SK-N-SH (cell line): ENCODE measurements at regions not wholly inside any gene's neighbourhood (a gene's known extent, or its start where the extent isn't known, plus 50 kb on each side); places are given as distances from the start of the nearest gene placed in this dataset.

Experiments
- CTCF ChIA-PET: fragments of 300-600, 350-600 bp; formaldehyde crosslinking; extraction: SDS; loops from one replicate; lab custom pipeline; 2021; lab: Yijun Ruan, JAX
- POLR2A ChIA-PET: fragments of 350-600 bp; sonication (Branson Sonifier 250); formaldehyde crosslinking; extraction: SDS; loops from one replicate; lab custom pipeline; 2020; ENCODE audit warnings: antibody characterized with exemption, inconsistent platforms; lab: Yijun Ruan, JAX
- DNase-seq: peaks from one replicate; pipeline ENCODE4 v3.0.0; 2012
- H2AFZ ChIP-seq: fragments of 200-600 bp; sonication (generic); 2 replicates; pipeline ENCODE4 v1.8.1; 2016; ENCODE audit warnings: antibody characterized with exemption, mild to moderate bottlenecking, low read depth
- H3F3A ChIP-seq: fragments of 200-600 bp; sonication (generic); replicated peaks from 2 replicates; pipeline ENCODE3; 2016; ENCODE audit warnings: antibody characterized with exemption, mild to moderate bottlenecking; ENCODE audit not compliant: insufficient read depth
- H3K27ac ChIP-seq, 2 experiments: fragments of 200-500 bp in 1 of 2; fragments of 200-600 bp in 1 of 2; sonication (Bioruptor generic) in 1 of 2; sonication (generic), shearing (Covaris generic) in 1 of 2; 2 replicates each; pipeline versions ENCODE4 v1.5.1 to v1.6.1; 2014 to 2016; ENCODE audit warnings: low read depth in 2 of 2, inconsistent platforms in 1 of 2, low read length in 1 of 2, mild to moderate bottlenecking in 1 of 2, mixed read lengths in 1 of 2
- H3K27me3 ChIP-seq: fragments of 200-600 bp; sonication (generic), shearing (Covaris generic); 2 replicates; pipeline ENCODE4 v1.6.1; 2016; ENCODE audit warnings: mixed run types; ENCODE audit not compliant: insufficient read depth
- H3K36me3 ChIP-seq, 2 experiments: fragments of 200-500 bp in 1 of 2; fragments of 200-600 bp in 1 of 2; sonication (Bioruptor generic) in 1 of 2; sonication (generic) in 1 of 2; replicated peaks in 1 of 2; 2 replicates each; pipeline versions ENCODE3 to v1.5.1; 2014 to 2016; ENCODE audit warnings: low read length in 1 of 2, mild to moderate bottlenecking in 1 of 2; ENCODE audit not compliant: insufficient read depth in 2 of 2, control insufficient read depth in 1 of 2
- H3K4me1 ChIP-seq, 2 experiments: fragments of 200-500 bp in 1 of 2; fragments of 200-600 bp in 1 of 2; sonication (Bioruptor generic) in 1 of 2; sonication (generic), shearing (Covaris generic) in 1 of 2; 2 replicates each; pipeline versions ENCODE4 v1.5.1 to v1.6.1; 2014 to 2016; ENCODE audit warnings: low read depth in 1 of 2, low read length in 1 of 2, mixed run types in 1 of 2; ENCODE audit not compliant: insufficient read depth in 2 of 2, control insufficient read depth in 1 of 2
- H3K4me2 ChIP-seq: fragments of 200-600 bp; sonication (generic), shearing (Covaris generic); 2 replicates; pipeline ENCODE4 v1.6.1; 2017; ENCODE audit warnings: mixed run types
- H3K4me3 ChIP-seq, 2 experiments: fragments of 200-500 bp in 1 of 2; fragments of 200-600 bp in 1 of 2; sonication (Bioruptor generic) in 1 of 2; sonication (generic), shearing (Covaris generic) in 1 of 2; 2 replicates each; pipeline versions ENCODE4 v1.5.1 to v1.8.1; 2014 to 2016; ENCODE audit warnings: low read depth in 2 of 2, inconsistent platforms in 1 of 2, low read length in 1 of 2, mild to moderate bottlenecking in 1 of 2, mixed read lengths in 1 of 2, moderate library complexity in 1 of 2
- H3K79me2 ChIP-seq: fragments of 200-600 bp; sonication (generic); 2 replicates; pipeline ENCODE4 v1.8.1; 2017; ENCODE audit warnings: mild to moderate bottlenecking; ENCODE audit not compliant: insufficient read depth
- H3K9ac ChIP-seq: fragments of 200-600 bp; sonication (generic); 2 replicates; pipeline ENCODE4 v1.6.1; 2017; ENCODE audit warnings: mixed run types
- H3K9me2 ChIP-seq: fragments of 200-600 bp; sonication (generic); 2 replicates; pipeline ENCODE4 v1.6.1; 2017; ENCODE audit warnings: mixed run types
- H3K9me3 ChIP-seq: fragments of 200-600 bp; sonication (generic); 2 replicates; pipeline ENCODE4 v1.6.1; 2017; ENCODE audit warnings: mixed run types, mild to moderate bottlenecking, moderate library complexity
- H4K20me1 ChIP-seq: fragments of 200-600 bp; sonication (generic); 2 replicates; pipeline ENCODE4 v1.6.1; 2017; ENCODE audit warnings: mild to moderate bottlenecking, mixed run types; ENCODE audit not compliant: insufficient read depth
- CHD2 ChIP-seq: fragments of 150-350 bp; IDR thresholded peaks from 2 replicates; pipeline ENCODE4 v1.6.1; 2018; ENCODE audit warnings: low read length; ENCODE audit not compliant: partially characterized antibody
- ELF1 ChIP-seq: IDR thresholded peaks from 2 replicates; pipeline ENCODE4 v1.4.0; 2012
- EZH2phosphoT487 ChIP-seq: fragments of 200-600 bp; sonication (generic); IDR thresholded peaks from 2 replicates; pipeline ENCODE4 v1.6.1; 2017; ENCODE audit warnings: low read depth, mixed run types, mild to moderate bottlenecking, antibody characterized with exemption, moderate library complexity, borderline replicate concordance
- FOSL2 ChIP-seq: IDR thresholded peaks from 2 replicates; pipeline ENCODE4 v1.4.0; 2012; ENCODE audit warnings: low read depth, mild to moderate bottlenecking, moderate library complexity, borderline replicate concordance
- GABPA ChIP-seq: IDR thresholded peaks from 2 replicates; pipeline ENCODE4 v1.4.0; 2012; ENCODE audit warnings: low read depth, mild to moderate bottlenecking
- JUND ChIP-seq: IDR thresholded peaks from 2 replicates; pipeline ENCODE4 v1.4.0; 2012
- MEF2A ChIP-seq: IDR thresholded peaks from 2 replicates; pipeline ENCODE4 v1.4.0; 2012; ENCODE audit warnings: low read depth, borderline replicate concordance
- NRF1 ChIP-seq: IDR thresholded peaks from 2 replicates; pipeline ENCODE4 v1.6.1; 2012; ENCODE audit warnings: low read depth, mild to moderate bottlenecking, low read length
- RAD21 ChIP-seq: IDR thresholded peaks from 2 replicates; pipeline ENCODE4 v1.6.1; 2012; ENCODE audit warnings: mild to moderate bottlenecking, low read length
- RCOR1 ChIP-seq: fragments of 150-350 bp; IDR thresholded peaks from 2 replicates; pipeline ENCODE4 v1.6.1; 2017; ENCODE audit warnings: antibody characterized with exemption, low read length
- RXRA ChIP-seq: IDR thresholded peaks from 2 replicates; pipeline ENCODE4 v1.4.0; 2012; ENCODE audit warnings: low read depth, mild to moderate bottlenecking, borderline replicate concordance
- SIN3A ChIP-seq: IDR thresholded peaks from 2 replicates; pipeline ENCODE4 v1.6.1; 2012; ENCODE audit warnings: low read depth, mild to moderate bottlenecking, low read length, moderate library complexity, borderline replicate concordance
- YY1 ChIP-seq: IDR thresholded peaks from 2 replicates; pipeline ENCODE4 v1.4.0; 2012; ENCODE audit warnings: low read depth, mild to moderate bottlenecking
- WGBS: methylation state at CpG from one replicate; pipeline ENCODE4 v1.1.6; 2017; ENCODE audit warnings: low lambda C conversion rate; 5-methylcytosine and 5-hydroxymethylcytosine counted together
- TF ChIP-seq, protein P1 (sequence below): IDR thresholded peaks from 2 replicates; pipeline ENCODE4; 2012
- TF ChIP-seq, protein P2 (sequence below): IDR thresholded peaks from 2 replicates; pipeline ENCODE4 v1.6.1; 2012; ENCODE audit warnings: mild to moderate bottlenecking, low read depth, low read length, moderate library complexity
- TF ChIP-seq, protein P3 (sequence below): fragments of 150-350 bp; IDR thresholded peaks from 2 replicates; pipeline ENCODE4 v1.6.1; 2016; ENCODE audit warnings: mild to moderate bottlenecking, low read depth, low read length

GRCh38 chr13:80690208-80690607 is 349.3 kb upstream of the SPRY2 start:
- H2AFZ ChIP-seq = no peak overlapping the region
- CTCF ChIA-PET = no interaction called here
- no peaks in the 10 kb centered on the region for H4K20me1 ChIP-seq
- no peaks in the 10 kb centered on the region for H3K4me1 ChIP-seq
- WGBS = 23% methylated on average over 3 of the region's 3 CpGs
- H3K9me3 ChIP-seq = 0 out of 2 replicates have a peak, but pooled peaks cover 6% of the 10 kb centered on the region
- POLR2A ChIA-PET = no interaction called here
- no peak overlapping the region for H3K27ac ChIP-seq
- no peak overlapping the region for H3K4me3 ChIP-seq
- H3K27me3 ChIP-seq = no peaks in the 10 kb centered on the region
- no peaks in the 10 kb centered on the region for H3K36me3 ChIP-seq
- H3K4me2 ChIP-seq = no peak overlapping the region
- H3K79me2 ChIP-seq = no peaks in the 10 kb centered on the region
- no peak for TF ChIP-seq JUND
- no peak for TF ChIP-seq ELF1
- no peak for TF ChIP-seq SIN3A
- TF ChIP-seq RCOR1 = no peak
- TF ChIP-seq, protein P1, sequence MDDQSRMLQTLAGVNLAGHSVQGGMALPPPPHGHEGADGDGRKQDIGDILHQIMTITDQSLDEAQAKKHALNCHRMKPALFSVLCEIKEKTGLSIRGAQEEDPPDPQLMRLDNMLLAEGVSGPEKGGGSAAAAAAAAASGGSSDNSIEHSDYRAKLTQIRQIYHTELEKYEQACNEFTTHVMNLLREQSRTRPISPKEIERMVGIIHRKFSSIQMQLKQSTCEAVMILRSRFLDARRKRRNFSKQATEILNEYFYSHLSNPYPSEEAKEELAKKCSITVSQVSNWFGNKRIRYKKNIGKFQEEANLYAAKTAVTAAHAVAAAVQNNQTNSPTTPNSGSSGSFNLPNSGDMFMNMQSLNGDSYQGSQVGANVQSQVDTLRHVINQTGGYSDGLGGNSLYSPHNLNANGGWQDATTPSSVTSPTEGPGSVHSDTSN = no peak
- TF ChIP-seq CHD2 = no peak
- TF ChIP-seq, protein P2, sequence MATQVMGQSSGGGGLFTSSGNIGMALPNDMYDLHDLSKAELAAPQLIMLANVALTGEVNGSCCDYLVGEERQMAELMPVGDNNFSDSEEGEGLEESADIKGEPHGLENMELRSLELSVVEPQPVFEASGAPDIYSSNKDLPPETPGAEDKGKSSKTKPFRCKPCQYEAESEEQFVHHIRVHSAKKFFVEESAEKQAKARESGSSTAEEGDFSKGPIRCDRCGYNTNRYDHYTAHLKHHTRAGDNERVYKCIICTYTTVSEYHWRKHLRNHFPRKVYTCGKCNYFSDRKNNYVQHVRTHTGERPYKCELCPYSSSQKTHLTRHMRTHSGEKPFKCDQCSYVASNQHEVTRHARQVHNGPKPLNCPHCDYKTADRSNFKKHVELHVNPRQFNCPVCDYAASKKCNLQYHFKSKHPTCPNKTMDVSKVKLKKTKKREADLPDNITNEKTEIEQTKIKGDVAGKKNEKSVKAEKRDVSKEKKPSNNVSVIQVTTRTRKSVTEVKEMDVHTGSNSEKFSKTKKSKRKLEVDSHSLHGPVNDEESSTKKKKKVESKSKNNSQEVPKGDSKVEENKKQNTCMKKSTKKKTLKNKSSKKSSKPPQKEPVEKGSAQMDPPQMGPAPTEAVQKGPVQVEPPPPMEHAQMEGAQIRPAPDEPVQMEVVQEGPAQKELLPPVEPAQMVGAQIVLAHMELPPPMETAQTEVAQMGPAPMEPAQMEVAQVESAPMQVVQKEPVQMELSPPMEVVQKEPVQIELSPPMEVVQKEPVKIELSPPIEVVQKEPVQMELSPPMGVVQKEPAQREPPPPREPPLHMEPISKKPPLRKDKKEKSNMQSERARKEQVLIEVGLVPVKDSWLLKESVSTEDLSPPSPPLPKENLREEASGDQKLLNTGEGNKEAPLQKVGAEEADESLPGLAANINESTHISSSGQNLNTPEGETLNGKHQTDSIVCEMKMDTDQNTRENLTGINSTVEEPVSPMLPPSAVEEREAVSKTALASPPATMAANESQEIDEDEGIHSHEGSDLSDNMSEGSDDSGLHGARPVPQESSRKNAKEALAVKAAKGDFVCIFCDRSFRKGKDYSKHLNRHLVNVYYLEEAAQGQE = no peak
- no peak for TF ChIP-seq EZH2phosphoT487
- TF ChIP-seq GABPA = no peak
- TF ChIP-seq RXRA = no peak
- TF ChIP-seq FOSL2 = no peak
- no peak for TF ChIP-seq RAD21
- TF ChIP-seq YY1 = no peak
- no peak for TF ChIP-seq NRF1
- no peak for TF ChIP-seq MEF2A
- TF ChIP-seq, protein P3, sequence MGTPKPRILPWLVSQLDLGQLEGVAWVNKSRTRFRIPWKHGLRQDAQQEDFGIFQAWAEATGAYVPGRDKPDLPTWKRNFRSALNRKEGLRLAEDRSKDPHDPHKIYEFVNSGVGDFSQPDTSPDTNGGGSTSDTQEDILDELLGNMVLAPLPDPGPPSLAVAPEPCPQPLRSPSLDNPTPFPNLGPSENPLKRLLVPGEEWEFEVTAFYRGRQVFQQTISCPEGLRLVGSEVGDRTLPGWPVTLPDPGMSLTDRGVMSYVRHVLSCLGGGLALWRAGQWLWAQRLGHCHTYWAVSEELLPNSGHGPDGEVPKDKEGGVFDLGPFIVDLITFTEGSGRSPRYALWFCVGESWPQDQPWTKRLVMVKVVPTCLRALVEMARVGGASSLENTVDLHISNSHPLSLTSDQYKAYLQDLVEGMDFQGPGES = no peak
- DNase-seq = no peak
- no peaks in the 10 kb centered on the region for H3K9me2 ChIP-seq
- no peaks in the 10 kb centered on the region for H3F3A ChIP-seq
- H3K9ac ChIP-seq = no peak overlapping the region
